Stimulated activated CD8-positive, alpha-beta memory T cell treated with anti-CD3 and anti-CD28 coated beads, Interleukin-7, amount 100 ng/mL, for 48 hours (primary cell): ENCODE measurements at regions not wholly inside any gene's neighbourhood (a gene's known extent, or its start where the extent isn't known, plus 50 kb on each side); places are given as distances from the start of the nearest gene placed in this dataset.
"Not testable (repeated sequence)": the region's sequence is repeated elsewhere in the genome, so short reads cannot be mapped to it uniquely, and the experiment has no call there.

Experiments used
- DNase-seq, 2 donors: peaks; one replicate each; pipeline ENCODE4 v3.0.0-alpha.2; 2020; ENCODE audit warnings: low read depth in 1 of 2; ENCODE audit errors: extremely low read depth in 1 of 2

DNA sequence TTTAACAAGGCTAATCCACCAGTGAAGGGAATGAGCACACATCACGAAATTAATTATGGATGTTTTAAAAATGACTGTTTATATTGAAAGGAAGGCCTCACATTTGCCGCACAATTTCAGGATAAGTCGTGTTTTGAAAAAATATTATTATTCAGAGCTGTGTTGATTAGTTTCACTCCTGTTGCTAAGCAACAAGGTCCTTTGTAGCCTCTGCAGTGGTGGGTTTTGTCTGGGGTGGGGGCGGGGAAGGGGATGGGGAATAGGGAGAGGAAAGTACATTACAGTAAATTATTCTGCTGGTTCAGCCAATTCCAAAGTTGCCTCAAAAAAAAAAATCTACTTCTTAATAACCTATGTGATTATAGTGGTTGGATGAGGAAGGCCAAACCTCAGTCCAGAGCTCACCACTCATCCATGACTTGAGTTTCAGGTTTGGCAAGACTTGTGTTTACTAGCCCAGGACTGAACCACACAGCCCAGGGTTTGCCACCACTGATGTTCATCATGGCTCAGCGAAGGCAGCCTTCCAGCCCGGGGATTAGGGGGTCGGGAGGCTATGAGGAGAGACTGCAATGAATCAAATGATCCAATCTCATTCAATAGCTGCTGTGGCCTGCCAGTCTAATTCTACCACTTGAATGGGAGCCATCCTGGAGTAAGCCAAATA lies 162.5 kb upstream of the ATP6AP2 start:
- DNase-seq, result no peak

DNA sequence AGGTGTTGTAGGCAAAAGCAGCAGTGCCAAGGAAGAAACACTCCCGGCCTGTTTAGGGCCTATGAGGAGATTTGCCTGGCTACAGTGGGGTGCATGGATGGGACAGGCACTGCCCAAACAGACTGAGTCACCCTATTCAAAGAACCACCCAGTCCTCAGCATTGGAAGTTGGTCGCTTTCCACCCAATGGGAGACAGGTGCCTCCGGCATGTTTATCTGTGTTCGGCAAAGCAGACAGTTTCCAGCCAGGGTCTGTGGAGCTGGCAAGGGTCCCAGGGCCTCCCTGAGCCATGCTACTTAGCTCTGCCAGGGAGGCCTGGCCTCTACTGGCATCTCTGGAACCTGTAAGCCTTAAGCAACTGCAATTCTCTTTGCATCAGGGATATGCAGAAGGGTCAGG lies 165.1 kb upstream of the ATP6AP2 start:
- DNase-seq, result no peak

DNA sequence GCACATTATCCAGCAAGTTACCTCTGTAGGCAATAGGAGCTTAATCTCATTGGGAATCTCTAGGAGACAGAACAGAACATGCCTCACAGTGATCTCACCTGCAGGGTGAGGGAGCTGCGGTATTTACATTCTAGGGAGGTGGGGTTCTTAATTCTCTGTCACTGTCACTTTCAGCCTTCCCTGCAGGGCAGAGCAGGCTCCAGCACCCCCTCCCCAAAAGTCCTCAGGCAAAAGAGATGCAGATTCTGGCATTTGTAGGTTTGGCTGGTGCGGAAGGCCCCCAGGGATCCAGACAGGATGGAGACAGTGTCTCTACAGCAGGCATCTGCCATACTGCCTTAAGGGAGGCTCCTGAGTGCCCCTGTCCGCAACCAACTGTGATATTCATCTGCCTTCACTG lies 166.4 kb upstream of the ATP6AP2 start:
- DNase-seq, result no peak

DNA sequence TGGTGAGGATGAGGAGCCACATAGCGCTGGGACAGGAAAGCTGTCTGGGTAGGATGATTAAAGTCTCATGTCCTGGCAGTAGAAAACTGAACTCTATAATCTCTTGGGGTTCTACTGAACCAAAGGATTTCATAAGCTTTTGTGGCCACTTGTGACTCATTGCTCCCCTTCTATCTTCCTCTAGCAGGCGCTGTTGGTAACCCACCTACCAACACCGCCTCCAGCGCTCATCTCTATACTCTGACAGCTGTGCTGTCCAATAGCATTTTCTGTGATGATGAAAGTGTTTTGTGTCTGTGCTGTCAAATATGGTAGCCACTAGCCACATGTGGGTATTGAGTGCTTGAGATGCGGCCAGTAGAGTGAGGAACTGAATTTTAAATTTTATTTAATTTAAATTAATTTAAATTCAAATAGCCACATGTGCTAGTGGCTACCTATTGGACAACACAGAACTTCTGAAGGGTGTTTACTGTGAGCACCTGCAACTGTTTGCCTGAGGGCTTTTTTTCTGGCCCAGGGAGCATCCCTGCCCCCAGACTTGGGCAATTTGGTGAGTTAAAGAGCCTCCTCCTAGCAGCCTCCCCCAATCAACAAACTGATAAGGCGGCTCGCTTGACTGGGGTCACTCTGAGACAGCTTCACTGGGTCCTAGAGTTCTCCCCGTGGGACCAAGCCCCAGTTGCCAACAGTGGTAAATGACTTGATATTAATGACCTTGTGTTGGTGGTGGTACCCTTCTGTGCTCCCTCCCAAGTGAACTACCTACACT lies 169.2 kb upstream of the ATP6AP2 start:
- DNase-seq, result no peak

DNA sequence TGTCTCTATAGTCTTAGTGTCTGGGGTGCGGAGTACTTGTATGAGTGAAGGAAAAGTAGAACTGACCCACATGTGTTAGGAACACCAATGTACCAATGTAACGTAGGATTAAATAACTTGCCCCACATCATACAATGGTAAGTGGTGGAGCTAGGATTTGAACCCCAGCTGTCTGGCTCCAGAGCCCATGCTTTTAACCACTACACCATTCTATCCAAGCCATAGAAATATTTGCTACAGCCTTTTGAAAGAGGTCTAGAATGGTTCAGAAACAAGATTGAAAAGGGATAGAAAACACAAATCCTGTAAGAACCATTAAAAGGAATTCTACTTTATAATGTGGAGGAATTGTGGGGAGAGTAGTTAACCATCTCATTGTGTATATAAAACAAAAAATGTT lies 169.9 kb upstream of the ATP6AP2 start:
- DNase-seq, result no peak

DNA sequence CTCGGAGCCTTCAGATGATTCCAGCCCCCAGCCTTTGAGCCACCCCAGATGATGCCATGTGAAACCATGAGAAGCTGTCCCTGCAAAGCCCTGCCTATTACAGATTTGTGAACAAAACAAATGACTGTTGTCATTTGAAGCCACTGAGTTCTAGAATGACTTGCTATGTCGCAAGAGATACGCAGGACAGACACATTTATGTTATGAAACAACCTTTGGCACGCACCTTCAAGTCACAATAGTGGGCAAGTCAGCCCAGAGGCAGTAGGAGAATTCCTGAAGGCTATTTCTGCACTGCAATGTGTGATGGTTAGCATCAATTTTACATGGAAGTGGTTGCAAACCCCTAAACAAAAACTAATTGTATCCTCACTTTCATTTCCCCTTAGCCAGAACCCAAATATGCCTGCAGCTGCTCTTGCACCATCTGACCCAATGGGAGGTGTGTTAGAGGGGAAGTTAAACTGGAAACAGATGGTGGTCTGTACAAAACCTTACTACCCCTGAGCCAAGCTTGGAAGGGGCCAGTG lies 174.4 kb upstream of the ATP6AP2 start:
- no peak for DNase-seq

DNA sequence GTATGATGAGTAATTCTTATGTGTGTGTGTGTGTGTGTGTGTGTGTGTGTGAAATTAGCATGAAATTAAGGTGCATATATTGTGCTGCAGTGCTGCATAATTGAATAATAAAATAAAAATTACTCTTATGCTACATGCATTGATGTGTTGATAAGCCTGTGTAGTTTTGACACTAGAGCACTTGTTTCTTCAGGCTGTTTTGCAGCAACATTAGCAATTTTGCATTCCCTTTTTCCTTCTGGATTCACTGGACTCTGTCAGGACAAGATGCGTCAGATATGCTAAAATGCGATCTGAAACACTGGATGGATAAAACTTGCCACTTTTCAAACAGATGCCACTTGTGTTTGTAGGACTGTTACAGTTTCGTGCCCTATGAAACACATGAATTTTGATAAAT lies 175.4 kb upstream of the ATP6AP2 start:
- no peak for DNase-seq

DNA sequence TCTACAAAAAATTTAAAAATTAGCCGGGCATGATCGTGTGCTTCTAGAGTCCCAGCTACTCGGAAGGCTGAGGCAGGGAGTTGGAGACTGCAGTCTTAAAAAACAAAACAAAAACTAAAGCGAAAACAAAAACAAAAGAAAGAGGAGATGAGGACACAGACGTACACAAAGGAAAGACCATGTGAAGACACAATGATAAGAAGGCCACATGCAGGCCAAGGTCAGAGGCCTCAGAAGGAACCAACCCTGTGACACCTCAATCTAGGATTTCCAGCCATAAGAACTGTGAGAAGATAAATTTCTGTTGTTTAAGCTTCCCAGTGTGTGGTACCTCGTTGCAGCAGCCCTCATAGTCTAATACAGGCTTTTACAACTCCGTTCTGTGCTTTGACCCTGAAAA lies 177.0 kb upstream of the ATP6AP2 start:
- no peak for DNase-seq

DNA sequence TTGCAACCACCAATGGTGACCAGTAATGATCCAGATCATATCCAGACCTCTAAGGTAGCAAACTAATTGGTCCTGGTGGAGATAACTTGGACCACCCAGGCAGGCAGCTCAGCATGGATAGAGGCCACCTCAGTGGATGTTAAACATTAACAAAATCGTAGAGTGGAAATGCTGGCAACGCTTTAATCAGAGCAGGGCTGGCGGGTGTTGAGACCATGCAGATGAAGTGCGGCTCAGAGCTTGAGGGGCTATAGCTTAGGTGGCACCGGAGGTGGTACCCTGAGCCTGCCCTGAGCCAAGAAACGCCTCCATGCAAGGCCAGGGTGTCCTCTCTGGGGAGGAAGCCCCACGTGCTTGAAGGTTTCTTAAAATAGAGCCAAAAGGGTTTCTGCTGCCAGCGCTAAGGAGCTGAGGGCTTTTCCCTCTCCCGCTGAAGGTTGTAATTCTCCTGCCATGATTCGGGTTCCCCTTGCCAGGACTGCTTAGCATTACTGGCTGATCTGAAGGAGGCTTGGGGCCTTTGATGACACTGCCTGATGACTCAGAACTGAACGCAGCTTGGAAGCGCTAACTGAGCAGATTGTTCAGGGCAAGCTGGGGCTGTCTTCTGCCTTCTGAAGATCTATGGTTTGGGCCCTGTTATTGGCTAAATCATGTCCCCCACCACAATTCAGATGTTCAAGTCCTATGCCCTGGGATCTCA lies 177.8 kb upstream of the ATP6AP2 start:
- DNase-seq, result no peak

DNA sequence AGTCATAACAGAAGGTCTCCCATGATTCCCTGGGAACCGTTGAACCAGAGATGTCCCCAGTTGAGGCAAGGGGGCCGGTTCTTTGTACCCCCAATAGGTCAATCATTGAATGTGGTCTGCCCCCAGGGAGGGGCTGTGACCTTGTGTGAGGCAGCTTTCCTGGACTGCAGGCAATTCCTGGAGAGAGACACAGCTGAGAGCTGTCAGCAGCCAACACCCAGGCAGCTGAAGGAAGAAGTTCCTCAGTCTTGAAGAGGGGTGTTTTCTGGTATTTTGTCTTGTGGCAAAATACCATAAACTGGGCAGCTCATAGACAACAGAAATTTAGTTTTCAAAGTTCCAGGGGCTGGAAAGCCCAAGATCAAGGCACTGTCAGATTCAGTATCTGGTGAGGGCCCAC lies 185.7 kb upstream of the ATP6AP2 start:
- DNase-seq, result no peak

DNA sequence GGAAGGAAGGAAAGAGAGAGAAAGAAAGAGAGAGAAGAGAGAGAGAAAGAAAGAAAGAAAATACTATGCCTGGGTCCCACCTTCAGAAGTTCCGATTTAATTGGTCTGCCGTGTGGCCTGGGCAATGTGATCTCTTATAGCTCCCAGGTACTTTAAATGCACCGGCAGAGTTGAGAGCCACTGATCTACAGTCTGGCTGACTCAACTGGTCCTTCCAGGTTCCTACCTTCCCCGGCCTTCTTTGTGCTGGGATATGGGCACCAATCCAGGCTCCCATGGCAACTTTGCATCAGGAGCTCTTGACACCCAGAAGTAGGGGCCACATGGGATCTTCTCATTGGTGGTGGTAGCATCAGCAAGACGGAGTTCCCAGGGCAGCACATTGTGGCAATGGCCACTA lies 186.5 kb upstream of the ATP6AP2 start:
- no peak for DNase-seq

DNA sequence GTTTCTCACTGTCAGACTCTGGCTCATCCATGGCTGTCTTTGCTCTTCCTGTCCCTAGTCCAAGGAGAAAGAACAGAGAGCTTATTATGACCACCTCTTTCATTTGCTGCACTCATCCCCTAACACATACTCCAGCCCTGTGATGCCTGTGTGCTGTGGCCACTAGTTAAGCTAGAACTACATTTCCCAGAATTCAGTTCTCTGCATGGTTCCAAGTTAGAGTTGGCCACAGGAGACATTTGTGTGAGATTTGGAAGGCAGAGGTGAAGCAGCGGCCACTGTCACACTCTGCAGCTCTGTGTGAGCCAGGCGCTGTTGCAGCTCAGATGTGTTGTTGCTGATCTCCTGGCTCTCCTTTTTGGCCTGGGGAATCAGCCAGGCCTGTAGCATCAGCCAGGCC lies 188.2 kb upstream of the ATP6AP2 start:
- DNase-seq, result no peak

DNA sequence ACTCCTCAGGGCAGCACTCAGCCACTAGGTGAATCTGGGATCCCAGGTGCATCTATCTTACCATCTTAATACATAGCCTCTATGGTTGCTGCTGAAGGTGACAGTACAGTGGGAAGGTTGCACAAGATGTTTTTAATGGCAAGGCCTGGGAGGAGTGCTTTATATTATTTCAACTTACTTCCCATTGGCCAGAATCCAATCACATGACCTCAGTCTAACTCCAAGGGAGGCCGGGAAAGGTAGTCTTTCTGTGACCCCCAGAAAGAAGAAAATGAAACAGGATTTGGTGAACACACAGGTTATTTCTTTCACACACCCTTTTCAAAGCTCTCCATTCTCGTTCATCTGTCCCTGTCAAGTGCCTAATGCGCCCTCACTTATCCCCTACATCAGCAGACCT lies 189.1 kb upstream of the ATP6AP2 start:
- no peak for DNase-seq

DNA sequence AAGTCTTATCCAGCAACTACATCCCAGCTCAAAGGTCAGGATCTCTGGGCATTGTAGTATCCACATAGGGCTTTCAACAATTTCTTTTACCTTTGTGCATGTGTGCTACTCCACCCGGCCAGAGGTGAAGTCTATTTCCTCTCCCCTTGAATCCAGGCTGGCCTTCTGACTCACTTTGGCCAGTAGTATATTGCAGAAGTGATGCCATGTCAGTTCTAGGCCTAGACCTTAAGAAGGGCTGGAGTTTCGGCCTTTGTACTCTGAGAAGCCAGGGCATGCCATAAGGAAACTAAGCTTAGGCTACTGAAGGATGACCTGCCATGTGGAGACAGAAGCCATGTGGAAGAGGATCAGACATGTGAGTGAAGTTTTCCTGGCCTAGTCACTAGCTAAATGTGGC lies 191.2 kb upstream of the ATP6AP2 start:
- no peak for DNase-seq

DNA sequence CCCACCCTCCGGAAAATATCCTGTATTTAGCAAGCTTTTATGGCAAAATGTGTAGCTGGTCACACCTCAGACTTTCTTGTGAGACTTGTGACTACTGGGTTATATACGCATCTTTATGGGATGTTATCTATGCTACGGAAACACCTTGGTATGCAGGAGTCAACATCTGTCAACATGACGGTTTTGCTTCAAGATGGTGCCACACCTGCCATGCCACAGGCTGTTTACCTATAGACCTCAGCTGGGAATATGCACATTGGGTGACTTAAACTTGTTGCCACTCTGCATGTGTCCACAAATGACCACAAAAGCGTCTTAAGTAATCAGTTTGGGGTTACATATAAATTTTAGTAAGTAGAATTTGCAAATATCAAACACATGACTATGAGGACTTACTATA lies 192.3 kb upstream of the ATP6AP2 start:
- DNase-seq, result no peak

DNA sequence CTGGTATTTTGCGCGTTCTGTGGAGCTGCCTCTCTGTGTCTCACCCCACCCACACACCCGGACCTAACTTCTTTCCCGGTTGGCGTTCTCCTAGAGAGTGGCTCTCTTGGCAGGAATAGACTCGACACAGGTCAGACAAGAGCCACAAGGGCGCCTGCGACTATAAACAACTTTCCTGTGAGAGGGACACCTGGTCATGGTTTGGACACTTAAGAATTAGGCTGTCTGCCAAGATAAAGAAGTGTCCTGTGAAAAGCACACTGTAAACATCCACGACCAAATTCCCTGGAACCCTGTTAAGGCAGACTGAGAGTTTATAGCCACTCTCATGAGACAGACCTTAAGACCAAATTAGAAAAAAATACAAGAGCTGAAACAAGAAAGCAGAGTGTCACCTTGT lies 192.9 kb upstream of the ATP6AP2 start:
- DNase-seq, result not testable (repeated sequence)

DNA sequence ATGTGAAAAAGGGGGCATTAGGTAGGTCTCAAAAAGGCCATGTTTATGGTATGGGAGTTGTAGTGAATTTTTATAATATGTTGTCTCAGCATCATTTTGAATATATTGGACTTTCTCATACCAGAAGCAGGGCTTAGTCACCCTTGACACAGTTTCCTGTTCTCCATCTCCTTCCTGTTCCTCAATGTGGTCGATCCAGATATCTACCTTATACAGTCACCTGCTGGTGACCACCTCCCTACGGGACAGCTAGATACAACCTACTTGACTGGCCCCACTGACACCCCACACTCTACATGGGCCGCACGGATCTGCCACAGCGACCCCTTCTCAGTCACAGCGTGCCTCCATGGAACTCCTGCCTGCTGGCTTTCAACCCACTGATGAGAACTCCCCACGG lies 193.5 kb upstream of the ATP6AP2 start:
- DNase-seq, result not testable (repeated sequence)

DNA sequence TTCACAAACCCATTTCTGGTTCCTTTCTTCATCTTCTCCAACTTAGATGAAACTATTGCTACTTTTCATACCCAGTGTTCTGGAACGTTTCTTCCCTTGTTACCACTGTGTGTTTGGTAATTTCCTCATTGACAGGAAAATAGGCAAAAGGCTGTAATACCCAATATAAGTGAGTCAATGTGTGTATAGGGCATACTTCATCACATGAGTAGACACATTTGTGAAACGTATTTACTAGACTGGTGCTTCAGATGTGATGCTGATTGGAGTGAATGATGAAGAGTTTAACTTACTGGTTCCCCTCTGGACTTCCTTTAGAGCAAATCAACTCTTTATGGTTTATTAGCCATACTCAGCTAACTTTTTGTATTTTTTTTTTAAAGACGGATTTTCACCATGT lies 195.1 kb upstream of the ATP6AP2 start:
- DNase-seq, result no peak

DNA sequence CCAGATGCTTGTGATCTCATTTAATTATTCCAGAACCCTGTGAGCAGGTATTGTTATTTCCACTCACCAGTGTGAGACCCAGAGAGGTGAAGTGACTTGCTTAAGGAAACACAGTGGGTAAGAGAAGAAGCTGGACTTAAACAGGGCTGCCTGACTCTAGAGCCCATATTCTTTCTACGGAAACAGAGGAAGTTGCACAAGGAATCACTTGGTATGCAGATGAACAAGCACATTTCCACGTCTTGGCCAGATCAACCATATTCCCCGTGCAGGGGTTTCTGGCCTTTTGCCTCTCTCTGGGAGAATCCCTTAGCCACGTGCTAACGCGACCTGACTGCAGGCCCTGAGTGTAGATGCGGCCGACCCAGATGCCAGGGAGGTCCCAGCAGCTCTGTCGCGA lies 195.5 kb upstream of the ATP6AP2 start:
- no peak for DNase-seq

DNA sequence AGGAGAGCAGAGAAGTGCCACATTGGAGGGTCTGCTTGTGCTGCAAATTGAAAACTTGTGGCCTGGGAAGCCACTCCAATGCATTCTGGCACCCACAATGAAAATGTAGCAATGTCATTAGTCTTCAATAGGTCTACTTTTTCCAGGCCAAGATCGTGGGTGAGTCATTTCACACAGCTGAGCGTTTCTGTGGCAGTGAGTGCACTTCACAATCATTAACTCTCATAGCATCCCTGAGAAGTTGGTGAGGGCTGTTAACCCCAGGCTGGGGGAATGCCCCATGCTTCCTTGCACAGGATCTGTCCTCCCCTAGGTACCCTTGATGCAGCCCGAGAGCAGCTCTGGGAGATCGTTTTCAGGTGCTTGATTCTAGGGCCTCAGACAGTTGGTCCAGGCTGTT lies 196.8 kb upstream of the ATP6AP2 start:
- DNase-seq, result no peak

DNA sequence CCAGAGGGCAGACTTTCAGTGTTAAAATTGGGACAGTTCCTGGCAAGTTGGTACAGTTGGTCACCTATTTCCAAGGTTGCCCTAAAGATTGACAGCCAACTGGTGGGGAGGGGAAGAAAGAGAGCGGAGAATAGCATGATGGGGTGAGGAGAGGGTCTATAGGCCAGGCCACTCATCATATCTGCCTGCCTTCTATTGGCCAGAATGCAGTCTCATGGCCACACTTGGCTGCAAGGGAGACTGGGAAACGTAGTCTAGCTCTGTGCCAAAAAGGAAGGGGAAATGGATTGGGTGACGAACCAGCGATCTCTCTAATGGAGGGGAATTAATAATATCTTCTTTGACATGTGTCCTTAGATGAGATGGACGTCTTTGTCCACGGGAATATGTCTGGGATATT lies 197.4 kb upstream of the ATP6AP2 start:
- DNase-seq, result no peak
